HFF-Myc (cell line): ENCODE measurements at regions not wholly inside any gene's neighbourhood (a gene's known extent, or its start where the extent isn't known, plus 50 kb on each side); places are given as distances from the start of the nearest gene placed in this dataset.

Source experiments
- DNase-seq: peaks from one replicate; pipeline ENCODE4 v3.0.0-alpha.2; 2011; ENCODE audit warnings: low read depth; ENCODE audit errors: extremely low read depth
- H3K4me3 ChIP-seq: replicated peaks from 2 replicates; pipeline ENCODE4 v1.5.1; 2011; ENCODE audit warnings: low read depth, mild to moderate bottlenecking, control low read depth, low read length
- CTCF ChIP-seq: IDR thresholded peaks from 2 replicates; pipeline ENCODE4 v1.5.1; 2012; ENCODE audit warnings: mild to moderate bottlenecking, low read depth, low read length, control low read depth; ENCODE audit errors: missing control alignments

GRCh38 chr10:113427811-113428558, 124.9 kb upstream of the HABP2 start:
- no peak for TF ChIP-seq CTCF
- DNase-seq = no peak
- no peak overlapping the region for H3K4me3 ChIP-seq

DNA sequence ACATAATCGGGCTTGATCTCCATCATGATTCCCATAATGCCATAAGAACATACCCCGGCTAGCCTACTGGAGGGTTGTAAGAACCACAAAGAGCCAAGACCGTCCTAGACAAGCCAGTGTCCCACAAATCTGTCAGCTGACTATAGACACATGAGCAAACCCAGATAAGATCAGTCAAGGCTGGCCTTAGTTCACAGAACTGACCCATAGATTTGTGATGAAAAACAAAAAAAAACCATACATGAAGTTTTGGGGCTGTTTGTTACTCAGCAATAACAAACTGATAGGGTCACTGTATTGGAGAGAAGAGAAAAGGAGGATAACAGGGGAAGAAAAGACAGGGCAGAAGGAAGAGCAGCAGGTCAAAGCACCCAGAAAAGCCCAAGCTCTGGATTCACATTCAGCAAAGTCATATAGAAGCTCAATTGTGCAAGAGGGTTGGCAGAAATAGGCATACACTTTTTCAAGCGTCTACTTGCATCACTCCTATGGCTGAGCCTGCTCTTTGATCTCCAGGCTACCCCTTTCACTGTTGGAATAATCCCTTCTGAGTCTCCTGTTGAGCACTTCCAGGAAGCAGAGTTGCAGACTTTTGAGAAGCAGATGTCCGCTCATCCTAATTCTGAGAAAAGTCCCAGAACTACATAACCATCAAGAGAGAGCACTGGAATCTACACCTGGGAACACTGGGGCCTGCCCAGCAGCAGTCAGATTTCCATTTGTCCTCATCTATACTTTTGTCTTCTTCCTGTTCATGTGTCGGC, 122.0 kb upstream of the HABP2 start:
- no peak overlapping the region for H3K4me3 ChIP-seq
- TF ChIP-seq CTCF = no peak
- no peak for DNase-seq

- no peak overlapping the region for H3K4me3 ChIP-seq
- no peak for DNase-seq
- no peak for TF ChIP-seq CTCF
These were observed 121.3 kb upstream of the HABP2 start for GRCh38 chr10:113431398-113432160.

DNA sequence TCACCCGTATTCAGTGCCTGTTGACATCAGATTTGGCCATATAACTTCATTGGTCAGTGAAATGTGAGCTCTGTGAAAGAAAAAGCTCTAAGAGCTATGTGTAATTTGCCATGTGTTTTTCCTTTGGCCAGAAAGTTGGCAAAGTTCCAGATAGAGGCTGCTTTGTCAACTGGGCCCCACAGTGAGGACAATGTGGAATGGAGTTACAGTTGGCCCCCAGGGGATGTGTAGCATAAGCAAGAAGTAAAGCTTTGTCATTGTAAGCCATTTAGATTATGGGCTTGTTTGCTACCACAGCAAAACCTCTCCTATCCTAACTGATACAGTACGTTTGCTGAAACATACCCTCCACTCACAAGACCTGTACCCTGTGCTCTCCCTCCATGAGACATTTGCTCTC, 119.1 kb upstream of the HABP2 start:
- DNase-seq = no peak
- no peak overlapping the region for H3K4me3 ChIP-seq
- no peak for TF ChIP-seq CTCF

- H3K4me3 ChIP-seq = no peak overlapping the region
- DNase-seq = no peak
- no peak for TF ChIP-seq CTCF
These were observed 118.5 kb upstream of the HABP2 start for GRCh38 chr10:113434315-113434714.

GRCh38 chr10:113434950-113435349, 117.9 kb upstream of the HABP2 start:
- H3K4me3 ChIP-seq = no peak overlapping the region
- no peak for DNase-seq
- TF ChIP-seq CTCF = no peak
